ENCODE measurements at regions not wholly inside any gene's neighbourhood (a gene's known extent, or its start where the extent isn't known, plus 50 kb on each side); places are given as distances from the start of the nearest gene placed in this dataset.
"Not testable (repeated sequence)": the region's sequence is repeated elsewhere in the genome, so short reads cannot be mapped to it uniquely, and the experiment has no call there.

- DNase-seq: no peak
Measured at GRCh38 chr13:37986811-37987210, 117.2 kb upstream of the TRPC4 start.

GRCh38 chr13:37985281-37985680 lies 115.7 kb upstream of the TRPC4 start:
- DNase-seq: no peak

GRCh38 chr13:37984357-37984756 lies 114.8 kb upstream of the TRPC4 start:
- no peak for DNase-seq

GRCh38 chr13:37981932-37982331 lies 112.4 kb upstream of the TRPC4 start:
- no peak for DNase-seq

GRCh38 chr13:37978680-37979079 lies 109.1 kb upstream of the TRPC4 start:
- no peak for DNase-seq

GRCh38 chr13:37968555-37968954 lies 99.0 kb upstream of the TRPC4 start:
- DNase-seq: no peak

GRCh38 chr13:37966266-37966665 lies 96.7 kb upstream of the TRPC4 start:
- DNase-seq: no peak

GRCh38 chr13:37960427-37960826 lies 90.9 kb upstream of the TRPC4 start:
- no peak for DNase-seq

GRCh38 chr13:37959284-37959683 lies 89.7 kb upstream of the TRPC4 start:
- DNase-seq: no peak

- DNase-seq: no peak
Measured at GRCh38 chr13:37956536-37956935, 87.0 kb upstream of the TRPC4 start.

- not testable (repeated sequence) for DNase-seq
Measured at GRCh38 chr13:37954597-37954996, 85.0 kb upstream of the TRPC4 start.

- DNase-seq: no peak
Measured at GRCh38 chr13:37954191-37954590, 84.6 kb upstream of the TRPC4 start.

GRCh38 chr13:37953696-37954095 lies 84.1 kb upstream of the TRPC4 start:
- DNase-seq: no peak

GRCh38 chr13:37950016-37950415 lies 80.4 kb upstream of the TRPC4 start:
- no peak for DNase-seq

GRCh38 chr13:37947419-37948140 lies 78.0 kb upstream of the TRPC4 start:
- DNase-seq: no peak

GRCh38 chr13:37945651-37946575 lies 76.3 kb upstream of the TRPC4 start:
- no peak for DNase-seq

- DNase-seq: no peak
Measured at GRCh38 chr13:37944869-37945442, 75.4 kb upstream of the TRPC4 start.

GRCh38 chr13:37944081-37944868 lies 74.7 kb upstream of the TRPC4 start:
- DNase-seq: no peak

- no peak for DNase-seq
Measured at GRCh38 chr13:37942929-37943328, 73.4 kb upstream of the TRPC4 start.

- no peak for DNase-seq
Measured at GRCh38 chr13:37934339-37935191, 65.0 kb upstream of the TRPC4 start.

GRCh38 chr13:37929308-37929707 lies 59.7 kb upstream of the TRPC4 start:
- no peak for DNase-seq

- DNase-seq: no peak
Measured at GRCh38 chr13:37927561-37927960, 58.0 kb upstream of the TRPC4 start.
